Adrenal gland (tissue), 9 donors: ENCODE measurements at regions not wholly inside any gene's neighbourhood (a gene's known extent, or its start where the extent isn't known, plus 50 kb on each side); places are given as distances from the start of the nearest gene placed in this dataset.

ENCODE experiments used
- DNase-seq, 7 donors: peaks; one replicate each; pipeline ENCODE4 v3.0.0-alpha.2; 2019 to 2020
- H3K27ac ChIP-seq, 5 donors: fragments of 200-600 bp; sonication (generic) in 4 of 5; 1 replicate in 3 of 5; 2 replicates in 2 of 5; pipeline versions ENCODE4 v1.5.1 to v1.8.0; 2016 to 2020; ENCODE audit warnings: mild to moderate bottlenecking in 1 of 5
- H3K27me3 ChIP-seq: fragments of 200-600 bp; 2 replicates; pipeline ENCODE4 v1.8.0; 2021
- H3K36me3 ChIP-seq, 2 donors: fragments of 200-600 bp; replicated peaks in 1 of 2; 1 replicate in 1 of 2; 2 replicates in 1 of 2; pipeline versions ENCODE4 v1.5.1 to v1.8.0; 2018 to 2022
- H3K4me1 ChIP-seq, 2 donors: fragments of 200-600 bp; replicated peaks in 1 of 2; 1 replicate in 1 of 2; 2 replicates in 1 of 2; pipeline versions ENCODE4 v1.5.1 to v1.8.0; 2018 to 2021
- H3K4me3 ChIP-seq, 4 donors: fragments of 200-600 bp; sonication (generic) in 3 of 4; one replicate each; pipeline ENCODE4 v1.5.1; 2016 to 2018
- H3K9me3 ChIP-seq, 3 donors: fragments of 200-600 bp; sonication (generic) in 1 of 3; replicated peaks in 1 of 3; 1 replicate in 2 of 3; 2 replicates in 1 of 3; pipeline versions ENCODE4 v1.5.1 to v1.8.0; 2016 to 2021
- CTCF ChIP-seq, 6 experiments: fragments of 450-650 bp in 4 of 6; fragments of 200-600 bp in 2 of 6; sonication (generic) in 1 of 6; IDR thresholded peaks; 1 replicate in 5 of 6; 2 replicates in 1 of 6; pipeline versions ENCODE4 v1.5.1 to v1.8.0; 2016 to 2021; ENCODE audit warnings: antibody characterized with exemption in 6 of 6, mild to moderate bottlenecking in 2 of 6, moderate library complexity in 1 of 6
- POLR2A ChIP-seq, 2 donors: fragments of 450-650 bp; IDR thresholded peaks; one replicate each; pipeline ENCODE4 v1.6.1; 2017; ENCODE audit warnings: antibody characterized with exemption in 2 of 2, mild to moderate bottlenecking in 2 of 2, moderate library complexity in 1 of 2
- WGBS, 4 donors: extraction: QIAGEN DNeasy Blood & Tissue Kit in 2 of 4; methylation state at CpG; one replicate each; pipeline versions ENCODE4 v1.1.5 to v1.1.7; 2013 to 2017; 5-methylcytosine and 5-hydroxymethylcytosine counted together
- intact Hi-C, 2 donors: fragments of 100-400 bp; cut with DNase I; formaldehyde crosslinking; loops; one replicate each; pipeline versions ENCODE4 v1.14.1 to v1.15.0; 2022 to 2023
- donor health status: healthy with polysubstance abuse.
- donor health status: Bipolar disorder and iron deficiency.
- donor health status: DM: yes; HTN: yes; CAD: no.
- donor health status: DM: no; HTN: no; CAD: no.
- donor health status: DM: no; HTN: no; CAD: no.

DNA sequence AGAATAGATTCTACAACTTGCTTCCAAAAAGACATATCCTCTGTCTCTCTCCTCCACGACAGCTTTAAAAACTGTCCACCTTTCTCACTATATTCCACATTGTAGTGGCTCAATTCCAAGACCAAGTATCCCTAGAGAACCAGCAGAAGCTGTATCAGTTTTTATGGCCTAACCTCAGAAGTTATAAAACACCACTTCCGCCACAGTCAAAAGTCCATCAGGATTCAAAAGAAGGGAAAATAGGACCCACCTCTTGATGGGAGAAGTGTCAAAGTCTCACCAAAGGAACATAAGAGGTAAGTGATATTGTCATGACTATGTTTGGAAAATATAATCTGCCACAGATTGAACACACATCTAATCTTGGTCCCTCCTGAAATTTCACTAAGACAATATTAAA, 299.2 kb upstream of the RGMB start:
- no peak overlapping the region for H3K4me3 ChIP-seq
- 76 to 93% (median 87%) methylated on average over 2 of the region's 2 CpGs for WGBS, 4 donors
- intact Hi-C loops: no loop called here
- no peak for TF ChIP-seq CTCF (IDR thresholded peaks at IDR 0.05)
- TF ChIP-seq POLR2A (IDR thresholded peaks at IDR 0.05): no peak
- no peaks in the 10 kb centered on the region for H3K9me3 ChIP-seq
- H3K27ac ChIP-seq: no peak overlapping the region
- H3K36me3 ChIP-seq: no peaks in the 10 kb centered on the region
- no peaks in the 10 kb centered on the region for H3K27me3 ChIP-seq
- no peak for DNase-seq
- no peaks in the 10 kb centered on the region for H3K4me1 ChIP-seq

DNA sequence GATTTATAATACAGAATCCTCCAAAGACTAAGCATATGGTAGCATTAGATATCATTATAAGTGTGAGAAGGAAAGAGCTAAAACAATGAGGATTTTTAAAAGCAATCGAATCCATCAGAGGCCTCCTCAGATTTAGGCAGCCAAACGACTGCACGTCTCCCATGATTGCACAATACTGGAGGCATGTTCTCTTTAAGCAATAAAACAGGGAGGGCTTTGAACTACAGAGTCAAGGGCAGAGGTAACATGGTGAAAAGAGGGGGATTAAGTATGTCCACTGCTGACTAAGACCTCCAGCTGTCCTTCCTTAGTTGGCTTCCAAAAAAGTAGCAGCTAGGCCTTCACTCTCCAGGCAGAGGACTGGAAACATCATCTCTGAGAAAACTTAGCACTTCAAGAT, 298.7 kb upstream of the RGMB start:
- intact Hi-C loops: no loop called here
- TF ChIP-seq CTCF (IDR thresholded peaks at IDR 0.05): no peak
- no peak for TF ChIP-seq POLR2A (IDR thresholded peaks at IDR 0.05)
- no peak overlapping the region for H3K4me3 ChIP-seq
- no peak overlapping the region for H3K27ac ChIP-seq
- no peaks in the 10 kb centered on the region for H3K4me1 ChIP-seq
- H3K36me3 ChIP-seq: no peaks in the 10 kb centered on the region
- H3K27me3 ChIP-seq: no peaks in the 10 kb centered on the region
- DNase-seq: no peak
- no peaks in the 10 kb centered on the region for H3K9me3 ChIP-seq
- 78 to 91% (median 82%) methylated on average over 3 of the region's 3 CpGs for WGBS, 4 donors

GRCh38 chr5:98482321-98483300, 290.9 kb upstream of the RGMB start:
- TF ChIP-seq POLR2A (IDR thresholded peaks at IDR 0.05) (no peak), CTCF (IDR thresholded peaks at IDR 0.05) (no peak)
- H3K27me3 ChIP-seq: no peaks in the 10 kb centered on the region
- no peaks in the 10 kb centered on the region for H3K4me1 ChIP-seq
- 52 to 74% (median 68%) methylated on average over 3 of the region's 3 CpGs for WGBS, 4 donors
- no peak overlapping the region for H3K4me3 ChIP-seq
- intact Hi-C loops: no loop called here
- H3K9me3 ChIP-seq: no peaks in the 10 kb centered on the region
- DNase-seq: no peak
- no peaks in the 10 kb centered on the region for H3K36me3 ChIP-seq
- H3K27ac ChIP-seq: no peak overlapping the region

DNA sequence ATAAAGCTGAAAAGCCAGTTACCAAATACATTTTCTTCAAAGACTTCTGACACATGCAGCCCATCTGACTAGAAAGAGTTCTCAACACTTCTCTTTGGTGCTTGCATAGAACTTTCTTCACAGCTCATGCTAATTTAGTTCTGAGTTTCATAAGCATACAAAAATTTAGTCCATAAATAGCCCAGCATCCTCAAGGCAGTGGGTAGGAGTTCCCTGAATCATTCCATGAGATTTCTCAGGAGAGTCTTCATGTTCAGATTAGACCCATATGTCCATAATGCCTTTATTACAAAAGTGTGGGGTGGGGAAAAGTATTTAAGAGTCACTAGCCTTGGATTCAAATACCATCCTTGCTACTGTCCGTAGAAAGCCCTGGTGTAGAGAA, 290.2 kb upstream of the RGMB start:
- WGBS, 4 donors: 61 to 83% (median 76%) methylated on average over 1 of the region's 1 CpG
- no peak overlapping the region for H3K27ac ChIP-seq
- TF ChIP-seq CTCF (IDR thresholded peaks at IDR 0.05): no peak
- no peak for TF ChIP-seq POLR2A (IDR thresholded peaks at IDR 0.05)
- H3K4me1 ChIP-seq: no peaks in the 10 kb centered on the region
- no peaks in the 10 kb centered on the region for H3K36me3 ChIP-seq
- no peaks in the 10 kb centered on the region for H3K27me3 ChIP-seq
- intact Hi-C loops: no loop called here
- no peaks in the 10 kb centered on the region for H3K9me3 ChIP-seq
- DNase-seq: no peak
- no peak overlapping the region for H3K4me3 ChIP-seq
